ENCODE measurements at regions not wholly inside any gene's neighbourhood (a gene's known extent, or its start where the extent isn't known, plus 50 kb on each side); places are given as distances from the start of the nearest gene placed in this dataset.
"Not testable (repeated sequence)": the region's sequence is repeated elsewhere in the genome, so short reads cannot be mapped to it uniquely, and the experiment has no call there.

DNA sequence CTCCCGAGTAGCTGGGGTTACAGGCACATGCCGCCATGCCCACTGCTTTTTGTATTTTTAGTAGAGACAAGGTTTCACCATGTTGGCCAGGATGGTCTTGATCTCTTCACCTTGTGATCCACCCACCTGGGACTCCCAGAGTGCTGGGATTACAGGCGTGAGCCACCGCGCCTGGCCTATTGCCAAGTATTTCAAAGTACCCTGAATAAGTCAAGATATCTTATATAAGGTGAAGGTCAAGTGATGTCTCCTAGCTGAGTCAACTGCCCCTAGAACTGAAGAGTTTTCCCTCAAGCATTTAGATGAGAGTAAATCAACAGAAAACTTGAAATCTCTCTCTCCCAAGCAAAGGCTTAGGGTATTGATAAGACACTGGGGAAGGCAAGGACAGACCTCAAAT, 63.9 kb downstream of the RPL22L1 start:
- Histone ChIP-seq H3K36me3 (replicated peaks in 1 of 2; ENCODE audit: control extremely low read depth in 1 of 2, control insufficient read depth in 1 of 2, extremely low read depth in 1 of 2, insufficient read depth in 2 of 2, low read length in 1 of 2) (no peaks in the 10 kb centered on the region), H3K27me3 (replicated peaks in 1 of 4; ENCODE audit: control extremely low read depth in 1 of 4, control insufficient read depth in 3 of 4, insufficient read depth in 4 of 4, low read length in 3 of 4) (peaks cover 0 to 9% (median 6%) of the 10 kb centered on the region in 4 experiments), H3K9ac (ENCODE audit: low read length) (no peak overlapping the region), H4K20me1 (ENCODE audit: control insufficient read depth, insufficient read depth, low read length, poor library complexity, severe bottlenecking) (no peaks in the 10 kb centered on the region), H3K4me2 (replicated peaks; ENCODE audit: low read depth, low read length, poor library complexity, severe bottlenecking) (no peak overlapping the region), H3K9me3 (ENCODE audit: control extremely low read depth in 1 of 3, control insufficient read depth in 2 of 3, insufficient read depth in 1 of 3, low read length in 2 of 3) (no peaks in the 10 kb centered on the region), H3K79me2 (ENCODE audit: control insufficient read depth, insufficient read depth, low read length) (no peaks in the 10 kb centered on the region), H3K4me3 (ENCODE audit: control extremely low read depth in 1 of 5, extremely low read depth in 1 of 5, insufficient read depth in 1 of 5, low read depth in 2 of 5, low read length in 4 of 5) (no peak overlapping the region), H2AFZ (ENCODE audit: insufficient read depth, low read depth, low read length, poor library complexity, severe bottlenecking) (no peak overlapping the region), H3K27ac (ENCODE audit: low read length in 2 of 2) (no peak overlapping the region), H3K4me1 (ENCODE audit: control insufficient read depth in 2 of 2, insufficient read depth in 2 of 2, low read length in 2 of 2) (no peaks in the 10 kb centered on the region)
- Mint-ChIP-seq H3K27me3 (peaks cover 37% of the 10 kb centered on the region), H3K4me1 (no peaks in the 10 kb centered on the region), H3K9me3 (ENCODE audit: insufficient read depth) (peaks cover 5% of the 10 kb centered on the region), H3K4me3 (no peak overlapping the region), H3K27ac (no peak overlapping the region)
- DNase-seq (no peak), ATAC-seq (ENCODE audit: low read depth) (no peak)
- WGBS (ENCODE audit: insufficient coverage), result 100% methylated on average over 2 of the region's 5 CpGs
- TF ChIP-seq, protein P1, sequence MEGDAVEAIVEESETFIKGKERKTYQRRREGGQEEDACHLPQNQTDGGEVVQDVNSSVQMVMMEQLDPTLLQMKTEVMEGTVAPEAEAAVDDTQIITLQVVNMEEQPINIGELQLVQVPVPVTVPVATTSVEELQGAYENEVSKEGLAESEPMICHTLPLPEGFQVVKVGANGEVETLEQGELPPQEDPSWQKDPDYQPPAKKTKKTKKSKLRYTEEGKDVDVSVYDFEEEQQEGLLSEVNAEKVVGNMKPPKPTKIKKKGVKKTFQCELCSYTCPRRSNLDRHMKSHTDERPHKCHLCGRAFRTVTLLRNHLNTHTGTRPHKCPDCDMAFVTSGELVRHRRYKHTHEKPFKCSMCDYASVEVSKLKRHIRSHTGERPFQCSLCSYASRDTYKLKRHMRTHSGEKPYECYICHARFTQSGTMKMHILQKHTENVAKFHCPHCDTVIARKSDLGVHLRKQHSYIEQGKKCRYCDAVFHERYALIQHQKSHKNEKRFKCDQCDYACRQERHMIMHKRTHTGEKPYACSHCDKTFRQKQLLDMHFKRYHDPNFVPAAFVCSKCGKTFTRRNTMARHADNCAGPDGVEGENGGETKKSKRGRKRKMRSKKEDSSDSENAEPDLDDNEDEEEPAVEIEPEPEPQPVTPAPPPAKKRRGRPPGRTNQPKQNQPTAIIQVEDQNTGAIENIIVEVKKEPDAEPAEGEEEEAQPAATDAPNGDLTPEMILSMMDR (IDR thresholded peaks at IDR 0.05), result no peak
- TF ChIP-seq EZH2 (IDR thresholded peaks at IDR 0.05; ENCODE audit: borderline replicate concordance, insufficient read depth, low read depth, low read length, poor library complexity, severe bottlenecking), result no peak
- ChIA-PET POLR2A (no interaction called here), CTCF (no interaction called here)
- intact Hi-C loops (cut with micrococcal nuclease), result no loop called here

DNA sequence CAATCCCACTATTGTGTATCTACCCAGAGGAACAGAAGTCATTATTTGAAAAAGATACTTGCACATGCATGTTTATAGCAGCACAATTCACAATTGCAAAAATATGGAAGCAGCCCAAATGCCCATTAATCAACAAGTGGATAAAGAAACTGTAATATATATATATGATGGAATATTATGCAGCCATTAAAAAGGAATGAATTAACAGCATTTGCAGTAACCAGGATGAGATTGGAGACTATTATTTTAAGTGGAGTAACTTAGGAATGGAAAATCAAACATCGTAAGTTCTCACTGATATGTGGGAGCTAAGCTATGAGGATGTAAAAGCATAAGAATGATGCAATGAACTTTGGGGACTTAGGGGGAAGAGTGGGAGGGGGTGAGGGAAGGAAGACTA, 64.7 kb downstream of the RPL22L1 start:
- H3K4me3 Mint-ChIP-seq; CTCF ChIA-PET; POLR2A ChIA-PET; ATAC-seq (ENCODE audit: low read depth); H3K9ac ChIP-seq (ENCODE audit: low read length); H3K4me2 ChIP-seq (replicated peaks; ENCODE audit: low read depth, low read length, poor library complexity, severe bottlenecking); H2AFZ ChIP-seq (ENCODE audit: insufficient read depth, low read depth, low read length, poor library complexity, severe bottlenecking); intact Hi-C loops (cut with micrococcal nuclease); H3K27ac Mint-ChIP-seq; H3K36me3 ChIP-seq (replicated peaks in 1 of 2; ENCODE audit: control extremely low read depth in 1 of 2, control insufficient read depth in 1 of 2, extremely low read depth in 1 of 2, insufficient read depth in 2 of 2, low read length in 1 of 2); H3K27me3 ChIP-seq (replicated peaks in 1 of 4; ENCODE audit: control extremely low read depth in 1 of 4, control insufficient read depth in 3 of 4, insufficient read depth in 4 of 4, low read length in 3 of 4); H3K4me3 ChIP-seq (ENCODE audit: control extremely low read depth in 1 of 5, extremely low read depth in 1 of 5, insufficient read depth in 1 of 5, low read depth in 2 of 5, low read length in 4 of 5); H3K4me1 ChIP-seq (ENCODE audit: control insufficient read depth in 2 of 2, insufficient read depth in 2 of 2, low read length in 2 of 2); H3K9me3 ChIP-seq (ENCODE audit: control extremely low read depth in 1 of 3, control insufficient read depth in 2 of 3, insufficient read depth in 1 of 3, low read length in 2 of 3); DNase-seq; H3K79me2 ChIP-seq (ENCODE audit: control insufficient read depth, insufficient read depth, low read length); H3K27ac ChIP-seq (ENCODE audit: low read length in 2 of 2); H3K9me3 Mint-ChIP-seq (ENCODE audit: insufficient read depth); H4K20me1 ChIP-seq (ENCODE audit: control insufficient read depth, insufficient read depth, low read length, poor library complexity, severe bottlenecking); H3K4me1 Mint-ChIP-seq: not testable (repeated sequence)
- H3K27me3 Mint-ChIP-seq, result peaks cover 38% of the 10 kb centered on the region
- 88% methylated on average over 1 of the region's 1 CpG for WGBS (ENCODE audit: insufficient coverage)

DNA sequence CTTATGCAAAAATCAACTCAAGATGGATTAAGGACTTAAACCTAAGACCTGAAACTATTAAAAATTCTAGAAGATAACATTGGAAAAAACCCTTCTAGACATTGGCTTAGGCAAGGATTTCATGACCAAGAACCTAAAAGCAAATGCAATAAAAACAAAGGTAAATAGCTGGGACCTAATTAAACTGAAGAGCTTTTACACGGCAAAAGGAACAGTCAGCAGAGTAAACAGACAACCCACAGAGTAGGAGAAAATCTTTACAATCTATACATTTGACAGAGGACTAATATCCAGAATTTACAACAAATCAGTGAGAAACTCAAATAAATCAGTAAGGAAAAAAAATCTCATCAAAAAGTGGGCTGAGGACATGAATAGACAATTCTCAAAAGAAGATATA, 65.4 kb downstream of the RPL22L1 start:
- H3K27me3 ChIP-seq (replicated peaks in 1 of 4; ENCODE audit: control extremely low read depth in 1 of 4, control insufficient read depth in 3 of 4, insufficient read depth in 4 of 4, low read length in 3 of 4); H3K27ac ChIP-seq (ENCODE audit: low read length in 2 of 2); H3K9me3 ChIP-seq (ENCODE audit: control extremely low read depth in 1 of 3, control insufficient read depth in 2 of 3, insufficient read depth in 1 of 3, low read length in 2 of 3); H3K4me1 ChIP-seq (ENCODE audit: control insufficient read depth in 2 of 2, insufficient read depth in 2 of 2, low read length in 2 of 2); H3K4me1 Mint-ChIP-seq; H3K9me3 Mint-ChIP-seq (ENCODE audit: insufficient read depth); H3K4me3 Mint-ChIP-seq; ATAC-seq (ENCODE audit: low read depth); H3K79me2 ChIP-seq (ENCODE audit: control insufficient read depth, insufficient read depth, low read length); POLR2A ChIA-PET; DNase-seq; H4K20me1 ChIP-seq (ENCODE audit: control insufficient read depth, insufficient read depth, low read length, poor library complexity, severe bottlenecking); H2AFZ ChIP-seq (ENCODE audit: insufficient read depth, low read depth, low read length, poor library complexity, severe bottlenecking); intact Hi-C loops (cut with micrococcal nuclease); H3K4me2 ChIP-seq (replicated peaks; ENCODE audit: low read depth, low read length, poor library complexity, severe bottlenecking); H3K36me3 ChIP-seq (replicated peaks in 1 of 2; ENCODE audit: control extremely low read depth in 1 of 2, control insufficient read depth in 1 of 2, extremely low read depth in 1 of 2, insufficient read depth in 2 of 2, low read length in 1 of 2); H3K9ac ChIP-seq (ENCODE audit: low read length); H3K27ac Mint-ChIP-seq; H3K4me3 ChIP-seq (ENCODE audit: control extremely low read depth in 1 of 5, extremely low read depth in 1 of 5, insufficient read depth in 1 of 5, low read depth in 2 of 5, low read length in 4 of 5): not testable (repeated sequence)
- CTCF ChIA-PET, result interaction anchor here (1.7 kb wide), 1 partner anchor 8 kb away, joined by 9 read pairs; no protein-coding TSS in a partner anchor
- WGBS (ENCODE audit: insufficient coverage), result no CpG with 5 or more reads among the region's 1 CpG
- H3K27me3 Mint-ChIP-seq, result peaks cover 42% of the 10 kb centered on the region
